ELR (cell line): ENCODE measurements at regions not wholly inside any gene's neighbourhood (a gene's known extent, or its start where the extent isn't known, plus 50 kb on each side); places are given as distances from the start of the nearest gene placed in this dataset.

ENCODE experiments used
- DNase-seq: peaks from one replicate; pipeline ENCODE4 v3.0.0-alpha.2; 2015; ENCODE audit warnings: low read depth

DNA sequence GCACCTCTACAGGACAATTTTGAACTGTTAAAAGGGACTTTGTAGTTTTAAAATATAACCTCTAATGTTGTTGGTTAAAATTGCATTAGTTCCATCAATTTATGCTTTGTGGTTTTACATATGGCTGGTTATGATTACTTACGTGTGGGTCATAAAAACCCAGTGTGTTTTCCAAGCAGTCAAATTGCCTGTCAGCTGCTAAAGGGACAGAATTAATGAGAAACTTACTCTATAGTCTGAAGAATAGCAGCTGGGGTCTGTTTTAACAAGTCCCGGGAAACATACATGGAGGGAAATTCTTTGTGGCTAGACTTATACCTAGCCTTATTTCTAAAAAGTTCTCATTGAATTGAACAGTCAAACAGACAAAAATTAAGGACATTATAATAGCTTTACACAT lies 820.9 kb upstream of the ADGRL4 start:
- DNase-seq = no peak

DNA sequence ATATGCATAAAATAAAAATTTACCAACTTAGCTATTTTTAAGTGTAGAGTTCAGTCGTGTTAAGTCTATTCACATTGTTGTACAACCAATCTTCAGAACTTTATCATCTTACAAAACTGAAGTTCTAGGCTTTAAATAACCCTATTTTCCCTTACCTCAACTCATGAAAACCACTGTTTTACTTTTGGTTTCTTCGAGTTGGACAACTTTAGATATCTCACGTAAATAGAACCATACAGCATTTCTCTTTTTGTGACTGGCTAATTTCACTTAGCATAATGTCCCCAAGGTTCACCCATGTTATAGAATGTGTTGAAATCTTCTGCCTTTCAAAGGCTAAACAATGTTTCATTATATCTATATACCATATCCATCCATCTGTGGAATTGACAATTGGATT lies 819.0 kb upstream of the ADGRL4 start:
- DNase-seq = no peak

DNA sequence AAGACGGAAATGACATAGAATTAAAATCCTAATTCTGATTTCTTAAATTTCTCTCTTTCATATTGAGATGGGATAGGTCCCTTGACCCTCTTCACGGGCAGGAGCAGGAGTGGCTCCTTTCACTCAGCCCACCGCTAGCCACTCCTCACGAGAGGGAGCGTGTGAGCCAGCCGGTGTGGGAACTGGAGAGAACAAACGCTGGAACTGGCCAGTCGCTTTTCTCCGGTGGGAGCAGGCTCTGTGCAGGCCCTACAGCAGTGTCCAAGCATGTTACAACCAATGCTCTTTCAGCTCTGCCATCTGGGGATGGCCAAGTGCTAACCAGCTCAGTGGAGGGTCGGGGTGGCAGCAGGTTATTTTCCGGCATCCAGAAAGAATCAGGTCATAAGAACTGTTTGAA lies 815.5 kb upstream of the ADGRL4 start:
- no peak for DNase-seq

DNA sequence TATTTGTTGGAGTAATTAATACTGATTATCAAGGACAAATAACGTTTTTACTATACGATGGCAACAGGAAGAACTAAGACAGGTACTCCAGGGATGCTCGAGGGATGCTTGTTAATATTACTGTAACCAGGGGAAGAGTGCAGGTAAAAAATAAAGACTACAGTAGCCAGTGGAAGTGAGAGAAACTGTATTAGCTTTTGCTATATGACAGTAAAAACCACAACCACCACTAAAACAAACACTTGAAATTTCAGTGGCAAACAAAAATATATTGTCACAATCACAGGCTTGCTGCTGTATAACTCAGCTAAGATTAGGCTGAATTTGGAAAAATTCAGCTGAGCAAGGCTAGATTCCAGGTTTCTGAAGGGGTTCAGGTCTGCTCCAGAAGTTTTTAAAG lies 812.6 kb upstream of the ADGRL4 start:
- DNase-seq = no peak

DNA sequence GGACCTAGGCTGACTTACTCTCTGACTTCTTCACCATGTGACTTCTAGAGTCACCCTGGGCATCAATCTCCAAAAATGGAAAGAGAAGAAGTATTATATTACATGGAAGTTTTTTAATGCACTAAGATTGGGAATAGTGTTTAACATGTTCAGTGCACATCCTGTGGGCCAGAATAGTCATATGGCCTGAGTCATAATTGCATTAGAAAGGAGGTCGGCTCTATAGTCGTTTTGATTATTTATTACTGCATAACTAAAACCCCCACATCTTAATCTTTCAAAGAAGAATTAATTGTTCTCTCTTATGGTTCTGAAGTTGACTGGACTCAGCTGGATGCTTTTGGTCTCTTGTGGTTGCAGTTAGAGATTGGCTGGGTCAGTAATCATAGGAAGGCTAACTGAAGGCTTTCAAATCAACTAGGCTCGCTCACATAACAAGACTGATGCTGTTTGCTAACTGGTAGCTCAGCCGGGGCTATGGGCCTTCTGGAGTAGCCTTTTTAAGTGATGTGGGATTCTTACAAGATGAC lies 810.6 kb upstream of the ADGRL4 start:
- DNase-seq = peak; percentile 29

- DNase-seq = no peak
Measured at GRCh38 chr1:79815115-79815514, 808.6 kb upstream of the ADGRL4 start.

- peak; percentile 83 for DNase-seq
Measured at GRCh38 chr1:79811173-79811572, 804.6 kb upstream of the ADGRL4 start.

GRCh38 chr1:79808816-79809475 lies 802.4 kb upstream of the ADGRL4 start:
- no peak for DNase-seq

DNA sequence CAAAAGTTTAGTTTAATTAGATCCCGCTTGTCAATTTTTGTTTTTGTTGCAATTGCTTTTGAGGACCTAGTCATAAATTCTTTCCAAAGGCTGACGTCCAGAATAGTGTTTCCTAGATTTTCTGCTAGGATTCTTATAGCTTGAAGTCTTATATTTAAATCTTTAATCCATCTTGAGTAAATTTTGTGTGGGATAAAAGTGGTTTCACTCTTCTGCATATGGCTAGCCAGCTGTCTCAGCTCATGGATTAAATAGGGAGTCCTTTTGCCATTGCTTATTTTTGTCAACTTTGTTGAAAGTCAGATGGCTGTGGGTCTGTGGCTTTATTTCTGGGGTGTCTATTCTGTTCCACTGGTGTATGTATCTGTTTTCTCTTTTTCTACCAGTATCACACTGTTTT lies 801.3 kb upstream of the ADGRL4 start:
- DNase-seq = no peak

GRCh38 chr1:79797487-79797886 lies 791.0 kb upstream of the ADGRL4 start:
- DNase-seq = no peak

GRCh38 chr1:79796434-79796833 lies 789.9 kb upstream of the ADGRL4 start:
- no peak for DNase-seq

DNA sequence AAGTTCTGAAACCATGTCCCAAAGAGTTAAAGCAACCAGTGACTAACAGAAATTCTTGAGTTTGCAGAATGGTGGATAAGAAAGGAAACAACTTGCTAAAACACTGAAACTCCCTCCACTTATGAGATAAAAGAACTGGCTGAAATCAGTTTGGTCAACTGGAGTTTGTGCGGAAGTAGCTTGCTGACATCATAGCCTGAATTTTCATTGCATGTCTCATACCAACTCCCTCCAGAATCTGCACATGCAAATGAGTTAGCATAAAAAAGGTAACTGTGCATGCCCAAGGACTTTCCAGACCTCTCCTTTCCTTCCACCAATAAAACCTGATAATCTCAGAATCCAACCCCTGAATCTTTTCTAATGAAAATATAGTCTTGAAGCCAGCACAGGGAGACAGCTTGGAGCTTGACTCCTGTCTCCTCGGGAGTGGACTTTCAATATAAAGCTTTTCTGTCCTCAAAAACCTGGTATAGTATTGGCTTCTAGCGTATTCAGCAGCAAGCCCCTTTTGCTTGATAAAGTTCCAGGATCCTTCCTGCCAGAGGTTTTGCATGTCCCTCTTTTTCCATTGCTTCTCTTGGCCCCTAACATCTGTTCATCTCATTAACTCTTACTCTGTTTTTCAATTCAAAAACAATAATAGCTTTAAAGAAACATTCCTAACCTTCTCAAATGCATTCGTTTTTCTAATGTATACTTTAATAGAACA lies 785.8 kb upstream of the ADGRL4 start:
- peak; percentile 16 for DNase-seq

- DNase-seq = no peak
Measured at GRCh38 chr1:79791488-79792218, 785.1 kb upstream of the ADGRL4 start.

- DNase-seq = no peak
Measured at GRCh38 chr1:79790950-79791349, 784.4 kb upstream of the ADGRL4 start.

DNA sequence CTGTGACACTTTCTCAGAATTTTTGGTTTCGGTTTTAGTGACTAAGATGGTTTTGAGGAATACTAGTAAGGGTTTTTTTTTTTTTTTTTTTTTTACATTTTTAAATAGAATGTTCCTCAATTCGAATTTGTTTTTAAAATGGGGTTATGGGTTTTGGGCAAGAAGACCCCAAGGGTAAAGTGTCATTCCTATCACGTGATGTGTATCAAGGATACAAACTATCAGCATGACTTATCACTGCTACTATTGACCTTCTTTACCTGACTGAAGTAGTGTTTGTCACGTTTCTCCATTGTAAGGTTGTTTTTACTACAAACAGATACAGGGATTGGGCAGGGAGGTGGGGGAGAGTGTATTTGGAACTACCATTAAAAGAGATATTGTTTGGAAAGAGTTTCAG lies 781.1 kb upstream of the ADGRL4 start:
- no peak for DNase-seq

DNA sequence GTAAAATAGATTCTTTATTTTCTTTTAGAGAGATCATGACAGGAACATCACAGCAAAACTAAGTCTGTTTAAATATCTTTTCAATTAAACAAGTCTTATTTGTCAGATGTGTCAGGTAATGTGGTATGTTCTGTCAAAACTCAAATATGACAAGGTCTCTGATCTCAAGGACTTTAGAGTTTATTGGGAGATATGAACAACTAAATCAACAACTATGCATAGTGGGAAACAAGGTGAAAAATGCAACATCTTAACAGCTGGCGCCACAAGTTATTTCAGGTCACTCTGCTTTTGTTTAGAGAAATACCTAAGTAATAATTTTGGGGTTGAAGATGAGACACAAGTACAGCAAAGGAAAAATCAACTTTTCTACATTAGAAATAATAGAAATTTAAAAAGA lies 779.4 kb upstream of the ADGRL4 start:
- no peak for DNase-seq

DNA sequence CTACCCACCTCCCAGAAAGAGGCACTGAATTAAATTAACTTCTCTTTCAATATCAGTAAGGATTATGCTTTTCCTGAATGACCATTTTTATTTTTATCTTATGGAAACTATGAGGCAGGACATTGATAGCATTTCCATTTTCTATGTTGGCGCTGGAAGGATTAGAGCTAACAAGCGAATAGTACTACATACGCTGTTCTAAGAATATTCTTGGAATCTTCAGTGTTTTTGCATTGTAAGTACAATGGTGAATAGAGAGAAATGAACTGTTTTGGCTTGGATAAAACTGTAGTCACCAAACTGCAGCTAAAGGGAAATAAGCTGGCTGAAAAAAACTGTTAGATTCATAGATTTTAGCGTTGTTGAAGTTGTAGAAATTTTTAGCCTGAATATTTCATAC lies 779.0 kb upstream of the ADGRL4 start:
- DNase-seq = no peak

DNA sequence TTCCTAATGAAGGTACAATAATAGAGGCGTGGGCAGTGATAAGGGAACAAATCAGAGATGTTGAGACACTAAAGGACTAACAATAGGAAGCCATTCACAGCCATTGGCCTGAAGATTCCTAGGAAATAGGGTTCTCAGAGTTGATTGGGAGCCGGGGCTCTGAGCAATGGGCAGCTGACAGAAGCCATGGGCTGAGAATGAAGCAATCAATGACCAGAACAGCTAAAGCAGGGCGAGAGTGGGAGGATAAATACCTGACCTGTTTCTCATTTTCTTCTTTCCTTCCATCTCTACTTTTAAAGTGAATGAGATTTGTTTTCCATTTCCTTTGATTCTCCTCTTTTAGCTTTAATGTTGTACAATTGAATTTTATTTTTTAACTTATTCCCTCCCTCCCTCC lies 774.7 kb upstream of the ADGRL4 start:
- no peak for DNase-seq

- DNase-seq = no peak
Measured at GRCh38 chr1:79777481-79778219, 771.1 kb upstream of the ADGRL4 start.

GRCh38 chr1:79775402-79775801 lies 768.9 kb upstream of the ADGRL4 start:
- DNase-seq = no peak

DNA sequence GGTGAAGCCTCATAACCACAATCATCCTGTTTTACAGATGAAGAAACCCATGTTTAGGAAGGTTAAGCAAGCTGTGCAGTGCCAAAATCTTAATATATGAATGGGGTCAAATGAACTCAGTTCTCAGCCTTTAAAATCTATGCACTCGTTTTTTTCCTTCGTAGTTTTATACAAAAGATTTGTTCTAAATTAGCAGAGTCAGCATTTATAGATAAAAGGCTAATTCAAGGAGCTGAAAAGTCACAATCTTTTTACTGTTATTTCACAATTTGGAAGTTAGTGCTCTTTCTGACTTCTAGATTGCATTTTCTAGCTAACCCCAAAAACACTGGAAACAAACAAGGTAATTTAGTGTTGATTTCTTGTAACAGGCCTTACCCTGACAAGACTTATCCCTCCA lies 766.9 kb upstream of the ADGRL4 start:
- no peak for DNase-seq

- no peak for DNase-seq
Measured at GRCh38 chr1:79762461-79762860, 755.9 kb upstream of the ADGRL4 start.
